NCI-H146 treated with DMSO at 0.1 percent for 48 hours (cell line): ENCODE measurements at regions not wholly inside any gene's neighbourhood (a gene's known extent, or its start where the extent isn't known, plus 50 kb on each side); places are given as distances from the start of the nearest gene placed in this dataset.

Experiments
- DNase-seq: peaks from one replicate; lab custom pipeline; 2025; ENCODE audit not compliant: unreplicated experiment; lab: John Stamatoyannopoulos, UW

DNA sequence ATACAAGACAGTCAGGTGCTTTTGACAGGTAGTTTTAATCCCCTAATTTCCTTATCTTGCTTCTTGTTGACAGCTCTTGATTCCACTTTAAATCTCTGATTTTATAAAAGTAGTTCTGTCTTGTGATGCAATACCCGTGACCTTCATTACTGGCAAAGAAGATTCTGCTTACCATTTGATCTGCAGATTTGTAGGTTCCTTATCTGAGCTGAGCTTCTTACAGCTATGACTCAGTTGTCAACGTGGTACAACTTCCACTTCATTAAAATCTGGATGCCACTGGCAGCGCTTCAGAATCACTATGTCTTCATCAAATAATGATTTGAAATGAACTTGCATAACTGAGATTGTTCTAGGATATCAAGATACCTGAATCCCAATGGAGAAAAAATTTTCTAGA, 543.6 kb upstream of the B3GALT2 start:
- DNase-seq, result no peak

DNA sequence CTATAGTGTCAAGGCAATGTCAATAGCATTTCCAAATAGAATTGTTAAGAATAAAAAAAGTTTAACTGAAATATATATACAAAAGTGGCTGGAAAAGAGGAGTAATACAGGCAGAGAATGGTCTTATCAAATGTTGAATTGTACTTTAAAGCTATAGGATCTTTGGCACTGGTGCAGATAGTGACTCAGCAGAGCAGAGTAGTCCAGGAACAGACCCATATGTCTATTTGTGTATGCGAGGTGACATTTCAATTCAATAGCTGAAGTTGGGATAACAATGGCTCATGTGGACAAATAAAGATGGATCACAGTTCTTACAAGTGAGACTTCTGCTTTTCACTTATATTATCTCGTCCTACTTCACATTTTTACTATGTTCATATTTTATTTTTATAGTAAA, 543.0 kb upstream of the B3GALT2 start:
- no peak for DNase-seq

DNA sequence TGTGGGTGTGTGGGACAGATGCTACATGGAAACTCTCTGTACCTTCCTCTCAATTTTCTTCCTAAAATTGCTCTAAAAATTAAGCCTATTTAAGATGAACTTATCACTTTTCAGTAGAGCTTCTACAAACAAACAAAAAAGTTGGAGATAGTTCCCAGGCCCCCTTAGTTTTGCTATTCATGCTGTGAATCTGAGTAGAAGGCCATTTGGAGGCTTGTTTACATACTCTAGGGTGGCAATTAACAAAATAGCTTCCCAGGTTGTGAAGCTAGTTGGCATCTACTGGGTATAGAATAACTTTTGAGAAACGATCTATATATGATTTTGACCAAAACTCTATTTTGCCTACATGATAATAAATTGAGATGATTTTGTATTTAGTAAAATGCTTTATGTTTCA, 541.4 kb upstream of the B3GALT2 start:
- no peak for DNase-seq

DNA sequence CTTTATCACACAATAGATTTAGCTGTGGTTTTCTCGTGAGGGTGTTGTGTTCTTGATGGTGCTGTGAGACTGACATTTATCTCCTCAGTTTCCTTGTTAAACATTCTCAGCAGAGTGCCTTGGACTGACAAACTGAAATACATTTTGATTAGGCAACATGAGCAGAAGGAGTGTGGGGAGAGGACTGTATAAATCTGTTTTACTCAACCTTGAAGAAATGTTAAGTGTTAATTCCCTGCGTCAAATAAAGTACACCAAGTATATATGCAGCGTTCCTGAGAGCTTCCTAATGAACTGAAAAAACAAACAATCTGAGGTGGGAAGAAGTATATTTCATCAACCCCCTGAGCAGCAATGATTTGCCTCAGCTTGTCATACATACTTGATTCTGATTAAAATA, 540.3 kb upstream of the B3GALT2 start:
- no peak for DNase-seq

DNA sequence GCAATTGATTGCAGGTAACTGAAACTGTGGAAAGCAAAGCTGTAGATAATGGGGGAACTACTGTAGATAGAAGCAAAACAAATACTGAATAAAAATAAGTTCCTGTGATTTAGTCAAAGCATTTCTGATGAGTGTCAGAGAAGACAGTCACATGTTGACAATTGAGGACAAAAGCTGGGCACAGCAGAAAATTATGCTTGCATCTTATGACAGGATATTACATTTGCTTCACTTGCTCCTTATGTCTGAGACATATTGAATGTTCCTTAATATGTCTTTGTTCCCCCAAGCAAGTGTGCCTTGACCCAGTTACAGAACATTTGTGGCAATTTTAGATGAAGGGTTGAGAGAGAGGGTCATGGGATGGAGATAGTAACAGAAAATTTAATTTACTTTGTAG, 526.0 kb upstream of the B3GALT2 start:
- DNase-seq, result no peak

DNA sequence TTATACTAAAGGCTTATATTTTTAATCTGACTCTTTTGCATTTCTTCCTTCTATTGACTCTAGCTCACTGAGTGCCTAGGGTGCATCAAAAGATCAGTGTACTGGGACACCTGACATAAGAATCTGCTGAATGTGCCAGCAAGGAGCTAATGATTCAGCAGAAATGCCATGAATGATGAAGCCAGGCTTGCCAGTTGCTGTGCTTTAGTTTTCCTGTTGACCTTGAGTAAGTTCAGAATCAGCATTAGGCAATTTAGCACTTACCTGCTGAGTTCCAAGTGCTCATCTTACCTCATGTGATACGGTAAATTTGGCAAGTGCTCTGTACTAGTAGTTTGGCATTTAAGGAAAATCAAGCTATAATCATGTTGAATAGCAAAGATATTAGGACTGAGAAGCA, 523.2 kb upstream of the B3GALT2 start:
- no peak for DNase-seq

DNA sequence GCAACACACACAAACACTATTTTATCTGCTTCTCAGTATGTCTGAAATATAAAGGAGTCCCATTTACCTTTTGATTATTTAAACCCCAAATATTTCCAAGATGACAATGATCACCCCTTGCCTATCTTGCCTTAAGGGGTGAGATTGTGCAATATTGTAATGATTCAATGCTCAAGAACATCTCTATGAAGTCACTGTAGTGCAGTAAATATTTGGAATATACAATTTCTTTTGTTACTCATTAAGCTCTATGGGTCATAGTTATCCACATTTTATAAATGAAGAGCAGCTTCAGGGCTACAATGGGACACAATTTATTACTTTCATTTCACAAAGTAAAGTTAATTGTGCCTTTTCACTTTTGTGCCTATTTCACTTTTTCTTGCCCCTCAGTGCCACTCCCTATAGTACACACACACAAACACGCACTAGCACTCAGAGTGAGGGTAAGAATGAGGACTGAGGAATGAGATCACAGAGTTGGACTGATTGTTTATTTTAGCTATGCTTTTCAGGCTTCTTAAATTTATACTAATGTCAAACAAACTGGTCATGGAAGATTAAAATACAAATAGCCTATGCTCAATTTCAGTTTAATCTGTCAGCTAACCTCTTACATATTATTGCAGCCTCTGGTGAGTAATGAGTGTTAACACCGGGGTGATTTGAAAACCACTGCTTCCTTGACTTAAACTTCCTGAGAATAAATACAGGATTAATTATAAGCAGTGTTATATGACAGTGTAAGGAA, 521.0 kb upstream of the B3GALT2 start:
- no peak for DNase-seq

DNA sequence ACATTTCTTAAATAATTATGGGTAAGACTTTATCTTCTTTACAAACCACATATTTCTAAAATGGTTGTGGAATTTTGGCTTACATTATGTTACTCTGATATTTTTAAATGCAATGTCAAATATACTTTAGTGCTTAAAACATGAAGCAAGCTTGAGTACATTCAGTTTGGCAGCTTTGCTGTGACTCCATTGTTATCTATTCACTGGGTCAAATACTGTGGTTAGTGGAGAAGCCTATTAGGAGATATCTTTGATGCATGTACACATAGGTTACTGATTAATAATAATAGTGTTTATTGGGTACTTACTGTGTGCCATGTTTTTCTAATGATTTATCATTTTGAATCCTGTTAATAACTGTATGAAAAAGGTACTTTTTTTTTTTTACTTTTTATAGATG, 520.4 kb upstream of the B3GALT2 start:
- DNase-seq, result no peak

DNA sequence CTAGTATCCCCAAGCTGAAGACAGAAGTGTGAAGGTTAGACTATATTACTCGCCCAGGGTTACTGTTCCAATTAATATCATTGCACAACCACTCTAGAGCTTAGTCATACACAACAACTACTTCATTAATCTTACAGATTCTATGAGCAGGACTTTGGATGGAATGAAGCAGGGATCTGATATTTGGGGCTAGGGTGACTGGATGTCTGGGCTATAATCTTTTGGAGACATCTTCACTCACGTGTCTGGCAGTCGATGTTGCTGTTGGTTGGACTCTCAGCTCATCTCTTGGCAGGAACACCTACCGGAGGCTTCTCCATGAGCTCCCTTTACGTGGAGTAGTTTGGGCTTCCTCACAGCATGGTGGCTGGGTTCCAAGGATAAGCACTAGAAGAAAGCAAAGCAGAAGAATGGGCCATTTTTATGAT, 519.2 kb upstream of the B3GALT2 start:
- DNase-seq, result no peak

DNA sequence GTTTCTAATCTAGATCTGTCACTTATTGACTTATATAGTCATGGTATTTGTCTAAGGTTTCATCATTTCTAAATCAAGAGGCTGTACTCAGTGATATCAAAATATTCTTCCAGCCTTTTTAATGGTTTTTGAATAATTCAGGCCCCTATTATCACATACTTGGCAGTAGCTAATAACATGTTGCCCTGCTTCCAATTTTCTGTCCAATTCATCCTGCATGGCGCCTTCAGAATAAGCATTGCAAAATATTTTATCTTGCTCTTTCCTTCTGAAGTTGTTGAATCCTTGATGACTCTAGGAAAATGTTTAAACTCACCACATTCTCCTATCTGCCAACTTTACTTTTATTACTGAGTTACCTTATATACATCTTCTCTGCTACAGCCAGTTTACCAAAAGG, 517.2 kb upstream of the B3GALT2 start:
- DNase-seq, result no peak

DNA sequence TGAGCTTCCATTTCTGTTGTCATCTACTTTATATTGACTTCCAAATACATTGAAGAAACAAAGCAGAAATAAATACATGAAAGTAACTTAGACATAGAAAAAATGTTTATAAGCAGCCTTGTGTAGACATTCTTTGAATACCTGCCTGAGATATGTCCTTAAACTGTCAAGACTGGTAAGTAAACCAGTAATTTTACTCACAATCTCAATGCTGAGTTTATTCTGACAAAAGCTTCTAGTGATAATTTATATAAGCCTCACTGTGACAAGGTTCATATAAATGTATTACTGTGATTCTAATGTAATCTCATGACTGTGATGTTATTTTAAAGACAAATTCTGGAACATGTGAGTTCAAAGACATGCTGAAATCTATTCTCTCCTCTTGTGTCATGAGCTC, 516.7 kb upstream of the B3GALT2 start:
- DNase-seq, result no peak

DNA sequence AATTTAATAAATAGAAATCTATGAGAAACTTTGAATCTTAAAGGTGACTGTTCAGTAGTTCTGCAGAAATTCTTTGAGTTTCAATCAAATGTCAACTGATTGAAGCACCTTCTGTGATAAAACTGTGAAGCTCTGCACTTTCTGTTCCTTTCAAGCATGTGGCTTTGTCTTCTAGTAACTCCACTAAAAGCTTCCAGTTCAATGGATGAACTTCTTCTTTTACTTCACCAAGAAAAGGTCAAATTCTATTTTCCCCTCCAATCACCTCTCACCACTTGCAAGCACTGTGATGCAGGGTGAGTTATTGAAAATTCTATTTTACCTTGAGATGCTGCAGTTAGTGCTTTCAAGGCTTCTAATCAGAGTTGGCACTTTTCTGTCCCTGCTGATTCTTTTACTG, 515.3 kb upstream of the B3GALT2 start:
- no peak for DNase-seq

DNA sequence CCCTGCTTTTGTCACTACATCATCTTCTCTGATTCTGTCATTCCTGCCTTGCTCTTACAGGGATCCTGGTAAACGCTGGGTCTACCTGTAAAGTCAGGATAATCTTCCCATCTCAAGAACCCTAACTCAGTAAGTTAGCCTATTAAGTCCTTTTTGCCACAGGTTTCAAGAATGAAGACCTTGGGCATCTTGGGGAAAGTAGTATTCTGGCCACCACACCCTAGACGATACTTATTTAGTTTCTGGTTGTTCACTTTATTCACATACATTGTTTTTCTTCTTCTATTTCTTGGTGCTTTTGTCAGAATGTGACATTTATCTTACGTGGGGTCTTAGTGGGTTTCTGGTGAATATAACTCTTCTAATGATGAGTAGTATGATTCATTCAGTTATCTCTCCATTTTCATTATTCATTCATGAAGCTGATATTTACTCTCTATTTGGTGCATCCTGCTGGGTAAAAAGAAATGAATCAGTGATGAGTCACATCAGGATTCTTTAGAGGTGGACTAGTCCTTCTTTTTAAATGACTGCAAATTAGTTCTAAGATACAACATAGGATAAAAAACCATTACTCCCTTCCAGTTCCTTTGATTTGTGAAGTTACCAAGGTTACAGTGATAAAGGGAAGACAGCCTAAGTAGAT, 514.4 kb upstream of the B3GALT2 start:
- DNase-seq, result peak; percentile 26

DNA sequence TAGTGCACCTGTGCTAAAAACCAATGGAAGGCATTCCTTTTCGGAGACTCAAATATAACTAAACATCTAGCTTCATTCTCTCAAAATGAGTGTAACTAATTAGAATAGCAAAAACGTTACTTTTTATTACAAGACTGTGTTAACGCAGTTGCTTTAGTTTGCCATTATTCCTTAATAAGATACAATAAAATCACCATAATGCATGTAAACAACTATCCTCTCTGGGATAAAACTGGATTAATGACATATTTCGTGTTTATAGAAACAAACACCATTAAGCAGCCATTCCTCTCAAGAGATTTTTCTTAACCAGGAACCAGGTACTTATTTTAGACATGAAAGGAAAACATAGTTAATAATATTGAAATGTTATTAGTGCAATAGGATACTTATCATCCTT, 512.8 kb upstream of the B3GALT2 start:
- DNase-seq, result no peak

DNA sequence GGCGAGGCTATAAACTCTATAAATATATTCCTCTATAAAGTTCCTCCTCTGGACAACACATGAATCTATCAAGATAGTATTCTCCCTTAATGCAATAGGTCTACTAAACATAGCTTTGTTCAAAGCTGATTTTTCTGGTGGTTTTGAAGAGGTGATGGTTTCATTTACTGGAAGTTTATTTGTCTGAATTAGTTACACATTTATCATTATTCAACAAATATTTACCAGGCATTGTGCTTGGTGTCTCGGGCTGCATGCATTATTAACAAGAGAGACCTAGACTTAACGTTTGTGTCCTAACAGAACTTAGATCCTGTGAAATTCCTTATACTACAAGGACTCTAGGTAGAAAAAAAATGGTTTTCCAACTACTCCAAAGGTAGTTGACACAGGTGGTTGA, 511.4 kb upstream of the B3GALT2 start:
- DNase-seq, result no peak

DNA sequence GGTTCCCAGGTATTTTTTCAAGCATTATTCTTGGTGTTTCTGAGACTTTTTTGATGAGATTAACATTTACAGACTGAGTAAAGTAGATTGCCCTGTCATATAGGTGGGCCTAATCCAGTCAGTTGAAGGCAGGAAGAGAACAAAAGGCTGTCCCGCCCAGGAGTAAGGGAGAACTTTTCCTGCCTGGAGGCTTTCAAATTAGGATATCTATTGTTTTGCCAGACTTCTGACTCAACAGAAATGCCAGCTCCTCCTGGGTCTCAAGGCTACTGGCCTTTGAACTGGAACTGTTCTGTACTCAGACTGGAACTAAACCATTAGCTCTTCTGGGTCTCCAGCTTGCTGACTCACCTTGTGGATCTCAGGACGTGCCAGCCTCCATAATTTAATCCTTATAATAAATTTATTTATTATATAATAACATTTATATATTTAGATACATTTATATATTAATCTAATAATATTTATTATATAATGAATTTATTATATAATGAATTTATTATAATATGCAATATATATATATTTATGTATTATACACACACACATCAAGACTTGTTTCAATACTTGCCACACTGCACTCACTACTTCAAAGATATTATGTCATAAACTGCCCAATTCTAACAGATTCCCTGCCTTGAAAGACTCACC, 510.8 kb upstream of the B3GALT2 start:
- no peak for DNase-seq

DNA sequence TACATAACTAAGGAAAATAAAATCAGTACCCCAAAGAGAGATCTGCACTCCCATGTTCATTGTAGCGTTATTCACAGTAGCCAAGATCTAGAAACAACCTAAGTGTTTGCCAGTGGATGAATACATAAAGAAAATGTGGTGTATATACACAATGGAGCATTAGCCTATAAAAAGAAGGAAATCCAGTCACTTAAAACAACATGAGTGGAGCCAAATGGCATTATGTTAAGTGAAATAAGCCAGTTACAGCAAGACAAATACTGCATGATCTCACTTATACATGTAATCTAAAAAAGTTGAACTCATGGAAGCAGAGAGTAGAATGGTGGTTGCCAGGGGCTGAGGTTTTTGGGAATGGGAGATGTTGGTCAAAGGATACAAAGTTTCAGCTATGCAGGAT, 508.3 kb upstream of the B3GALT2 start:
- no peak for DNase-seq

DNA sequence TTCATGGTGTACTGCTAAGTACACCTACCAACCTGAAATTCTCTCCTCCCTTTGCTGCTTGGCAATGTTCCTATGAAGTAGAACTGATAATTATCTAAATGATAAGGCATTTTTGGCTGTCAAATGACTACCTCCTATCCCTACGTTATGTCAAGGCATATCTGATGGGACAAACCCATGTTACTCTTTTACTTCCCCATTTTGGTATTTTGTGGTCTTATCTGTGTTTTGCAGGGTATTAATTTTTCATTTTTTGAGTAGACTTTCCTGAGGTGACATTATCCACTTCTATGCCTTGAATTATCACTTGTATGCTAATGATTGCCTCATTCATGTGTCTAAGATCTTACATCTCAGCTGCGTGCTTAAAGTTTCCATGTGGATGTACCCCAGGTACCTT, 499.6 kb upstream of the B3GALT2 start:
- DNase-seq, result no peak

DNA sequence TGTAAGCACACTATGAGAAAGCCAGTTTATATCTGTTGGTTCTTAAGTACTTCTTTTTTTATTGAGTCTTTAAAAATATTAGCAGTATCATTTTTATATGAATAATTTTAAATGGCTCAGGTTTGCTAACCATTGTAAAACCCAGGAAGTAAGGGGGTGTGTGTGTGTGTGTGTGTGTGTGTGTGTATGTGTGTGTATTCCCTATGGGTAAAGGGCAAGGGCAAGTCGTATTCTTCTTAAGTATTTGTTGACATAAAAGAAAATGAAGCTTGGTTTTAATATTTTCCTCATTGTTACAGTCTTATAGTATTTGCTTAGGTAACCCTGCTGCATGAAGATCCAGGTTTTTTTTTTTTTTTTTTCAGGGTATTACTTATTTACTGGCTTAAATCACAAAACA, 495.0 kb upstream of the B3GALT2 start:
- DNase-seq, result no peak

DNA sequence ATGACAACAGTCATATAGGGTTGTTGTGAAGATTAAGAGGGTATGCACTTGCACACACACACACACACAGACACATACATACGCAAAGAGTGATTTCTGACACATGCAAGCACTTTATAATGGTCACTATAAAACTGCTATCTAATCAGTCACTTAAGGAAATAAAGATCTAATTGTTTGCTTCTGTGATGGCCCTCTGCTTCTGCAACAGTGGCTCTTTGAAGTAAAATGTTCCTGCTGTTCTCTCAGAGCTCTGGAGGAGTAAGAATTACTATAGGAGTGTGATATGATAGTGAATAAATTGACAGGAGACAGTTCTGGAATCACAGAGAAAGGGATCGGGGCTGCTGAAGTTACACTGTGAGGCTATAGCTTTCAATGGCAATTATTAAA, 494.5 kb upstream of the B3GALT2 start:
- no peak for DNase-seq

DNA sequence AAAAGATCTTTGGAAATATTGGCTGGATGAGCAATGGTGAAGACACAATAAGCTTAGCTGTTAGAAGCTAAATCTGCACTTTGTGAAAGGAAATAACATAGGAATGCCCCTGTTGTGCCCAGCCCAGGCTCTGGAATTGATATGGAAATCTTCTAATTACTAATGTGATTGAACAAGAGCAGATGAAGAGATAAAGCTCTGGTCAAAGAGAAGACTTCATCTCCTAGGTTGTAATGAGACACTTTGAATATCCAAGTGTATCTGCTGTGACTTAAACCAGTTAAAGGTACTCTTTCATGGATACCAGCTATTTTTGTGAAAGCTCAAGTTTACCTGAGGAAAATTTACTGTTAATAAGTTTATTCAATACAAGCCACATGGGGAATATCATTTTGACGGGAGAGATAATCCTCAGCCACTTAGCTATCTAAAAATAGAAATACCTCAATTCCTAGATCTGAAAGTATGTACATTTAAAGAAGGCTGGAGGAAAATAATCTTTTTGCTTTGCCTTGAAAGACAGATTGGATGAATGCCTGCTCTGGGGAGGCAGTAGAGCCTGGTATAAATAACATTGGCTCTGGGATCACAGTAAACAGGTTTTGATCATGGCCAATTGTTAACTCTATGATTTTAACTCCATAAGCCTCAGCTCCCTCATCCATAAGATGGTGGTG, 494.0 kb upstream of the B3GALT2 start:
- DNase-seq, result no peak

DNA sequence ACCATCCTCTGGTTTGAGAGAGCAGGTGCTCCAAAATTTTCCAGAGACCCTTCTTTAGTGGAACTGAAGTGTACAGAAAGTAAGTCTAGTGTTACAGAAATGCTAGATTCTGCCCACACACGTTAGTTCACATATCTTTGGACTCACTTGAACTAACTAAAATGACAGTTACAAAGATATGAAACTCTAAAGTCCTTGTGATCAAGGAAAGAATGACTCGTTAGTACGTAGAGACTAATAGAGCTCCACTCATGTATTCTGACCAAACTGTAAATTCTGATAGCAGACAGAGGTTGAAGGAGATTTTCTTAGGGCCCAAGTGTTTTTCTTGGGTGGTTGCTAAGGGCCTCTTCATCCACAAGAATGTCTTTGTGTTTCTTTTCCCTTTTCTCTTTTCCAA, 491.5 kb upstream of the B3GALT2 start:
- no peak for DNase-seq
